ENCODE measurements at regions not wholly inside any gene's neighbourhood (a gene's known extent, or its start where the extent isn't known, plus 50 kb on each side); places are given as distances from the start of the nearest gene placed in this dataset.

- FAIRE-seq (no peak), DNase-seq (ENCODE audit: insufficient read length, low spot score) (no peak)
- TF ChIP-seq TAF1 (IDR thresholded peaks at IDR 0.05; ENCODE audit: low read depth, low read length) (no peak), POU2F2 (IDR thresholded peaks at IDR 0.05; ENCODE audit: low read depth, low read length) (no peak)
Observed at GRCh38 chr3:72601983-72602750, 246.1 kb downstream of the SHQ1 start.

GRCh38 chr3:72601060-72601459 lies 247.2 kb downstream of the SHQ1 start:
- TF ChIP-seq POLR2AphosphoS5 (IDR thresholded peaks at IDR 0.05; ENCODE audit: low read depth, low read length) (no peak), TAF1 (IDR thresholded peaks at IDR 0.05; ENCODE audit: low read depth, low read length) (no peak), SPI1 (IDR thresholded peaks at IDR 0.05; ENCODE audit: low read depth, low read length) (no peak), POU2F2 (IDR thresholded peaks at IDR 0.05; ENCODE audit: low read depth, low read length) (no peak)
- DNase-seq (ENCODE audit: insufficient read length, low spot score), result no peak
- FAIRE-seq, result no peak

GRCh38 chr3:72597756-72598195 lies 250.5 kb downstream of the SHQ1 start:
- FAIRE-seq, result no peak
- no peak for DNase-seq (ENCODE audit: insufficient read length, low spot score)
- TF ChIP-seq POLR2AphosphoS5 (IDR thresholded peaks at IDR 0.05; ENCODE audit: low read depth, low read length), result no peak
- no peak for TF ChIP-seq POLR2A (IDR thresholded peaks at IDR 0.05; ENCODE audit: low read depth, low read length)
- TF ChIP-seq SPI1 (IDR thresholded peaks at IDR 0.05; ENCODE audit: low read depth, low read length), result no peak
- no peak for TF ChIP-seq POU2F2 (IDR thresholded peaks at IDR 0.05; ENCODE audit: low read depth, low read length)
- TF ChIP-seq PAX5 (IDR thresholded peaks at IDR 0.05; ENCODE audit: insufficient read depth, low read length, severe bottlenecking), result no peak
- TF ChIP-seq TAF1 (IDR thresholded peaks at IDR 0.05; ENCODE audit: low read depth, low read length), result no peak

- DNase-seq (ENCODE audit: insufficient read length, low spot score), result no peak
- TF ChIP-seq PAX5 (IDR thresholded peaks at IDR 0.05; ENCODE audit: insufficient read depth, low read length, severe bottlenecking) (no peak), SPI1 (IDR thresholded peaks at IDR 0.05; ENCODE audit: low read depth, low read length) (no peak), POLR2A (IDR thresholded peaks at IDR 0.05; ENCODE audit: low read depth, low read length) (no peak), TAF1 (IDR thresholded peaks at IDR 0.05; ENCODE audit: low read depth, low read length) (no peak), POLR2AphosphoS5 (IDR thresholded peaks at IDR 0.05; ENCODE audit: low read depth, low read length) (no peak), POU2F2 (IDR thresholded peaks at IDR 0.05; ENCODE audit: low read depth, low read length) (no peak)
- FAIRE-seq, result no peak
Observed at GRCh38 chr3:72597043-72597442, 251.2 kb downstream of the SHQ1 start.

GRCh38 chr3:72595927-72596610 lies 252.2 kb downstream of the SHQ1 start:
- no peak for FAIRE-seq
- TF ChIP-seq PAX5 (IDR thresholded peaks at IDR 0.05; ENCODE audit: insufficient read depth, low read length, severe bottlenecking) (no peak), POLR2AphosphoS5 (IDR thresholded peaks at IDR 0.05; ENCODE audit: low read depth, low read length) (no peak), SPI1 (IDR thresholded peaks at IDR 0.05; ENCODE audit: low read depth, low read length) (no peak), TAF1 (IDR thresholded peaks at IDR 0.05; ENCODE audit: low read depth, low read length) (no peak), POLR2A (IDR thresholded peaks at IDR 0.05; ENCODE audit: low read depth, low read length) (no peak), POU2F2 (IDR thresholded peaks at IDR 0.05; ENCODE audit: low read depth, low read length) (no peak)
- DNase-seq (ENCODE audit: insufficient read length, low spot score), result no peak

GRCh38 chr3:72595376-72595775 lies 252.9 kb downstream of the SHQ1 start:
- TF ChIP-seq POLR2A (IDR thresholded peaks at IDR 0.05; ENCODE audit: low read depth, low read length) (no peak), POLR2AphosphoS5 (IDR thresholded peaks at IDR 0.05; ENCODE audit: low read depth, low read length) (no peak), SPI1 (IDR thresholded peaks at IDR 0.05; ENCODE audit: low read depth, low read length) (no peak), TAF1 (IDR thresholded peaks at IDR 0.05; ENCODE audit: low read depth, low read length) (no peak), POU2F2 (IDR thresholded peaks at IDR 0.05; ENCODE audit: low read depth, low read length) (no peak), PAX5 (IDR thresholded peaks at IDR 0.05; ENCODE audit: insufficient read depth, low read length, severe bottlenecking) (no peak)
- FAIRE-seq (no peak), DNase-seq (ENCODE audit: insufficient read length, low spot score) (no peak)

- FAIRE-seq (no peak), DNase-seq (ENCODE audit: insufficient read length, low spot score) (no peak)
- no peak for TF ChIP-seq POLR2AphosphoS5 (IDR thresholded peaks at IDR 0.05; ENCODE audit: low read depth, low read length)
- no peak for TF ChIP-seq POU2F2 (IDR thresholded peaks at IDR 0.05; ENCODE audit: low read depth, low read length)
- TF ChIP-seq POLR2A (IDR thresholded peaks at IDR 0.05; ENCODE audit: low read depth, low read length), result no peak
- TF ChIP-seq TAF1 (IDR thresholded peaks at IDR 0.05; ENCODE audit: low read depth, low read length), result no peak
- TF ChIP-seq PAX5 (IDR thresholded peaks at IDR 0.05; ENCODE audit: insufficient read depth, low read length, severe bottlenecking), result no peak
- no peak for TF ChIP-seq SPI1 (IDR thresholded peaks at IDR 0.05; ENCODE audit: low read depth, low read length)
Observed at GRCh38 chr3:72594615-72595215, 253.5 kb downstream of the SHQ1 start.

GRCh38 chr3:72593881-72594397 lies 254.3 kb downstream of the SHQ1 start:
- DNase-seq (ENCODE audit: insufficient read length, low spot score) (no peak), FAIRE-seq (no peak)
- no peak for TF ChIP-seq SPI1 (IDR thresholded peaks at IDR 0.05; ENCODE audit: low read depth, low read length)
- TF ChIP-seq TAF1 (IDR thresholded peaks at IDR 0.05; ENCODE audit: low read depth, low read length), result no peak
- no peak for TF ChIP-seq POLR2AphosphoS5 (IDR thresholded peaks at IDR 0.05; ENCODE audit: low read depth, low read length)
- no peak for TF ChIP-seq POU2F2 (IDR thresholded peaks at IDR 0.05; ENCODE audit: low read depth, low read length)

- no peak for FAIRE-seq
- TF ChIP-seq POLR2A (IDR thresholded peaks at IDR 0.05; ENCODE audit: low read depth, low read length) (no peak), POU2F2 (IDR thresholded peaks at IDR 0.05; ENCODE audit: low read depth, low read length) (no peak), PAX5 (IDR thresholded peaks at IDR 0.05; ENCODE audit: insufficient read depth, low read length, severe bottlenecking) (no peak), POLR2AphosphoS5 (IDR thresholded peaks at IDR 0.05; ENCODE audit: low read depth, low read length) (no peak), SPI1 (IDR thresholded peaks at IDR 0.05; ENCODE audit: low read depth, low read length) (no peak), TAF1 (IDR thresholded peaks at IDR 0.05; ENCODE audit: low read depth, low read length) (no peak)
- no peak for DNase-seq (ENCODE audit: insufficient read length, low spot score)
Observed at GRCh38 chr3:72591522-72592421, 256.5 kb downstream of the SHQ1 start.

All from GM12891 (cell line).